GM21528 (cell line): ENCODE measurements at regions not wholly inside any gene's neighbourhood (a gene's known extent, or its start where the extent isn't known, plus 50 kb on each side); places are given as distances from the start of the nearest gene placed in this dataset.
"Not testable (repeated sequence)": the region's sequence is repeated elsewhere in the genome, so short reads cannot be mapped to it uniquely, and the experiment has no call there.

ENCODE experiments used
- ATAC-seq: cut with Tn5 transposase; IDR thresholded peaks from one replicate; pipeline ENCODE4 v1.9.1; 2021; ENCODE audit warnings: mild to moderate bottlenecking, moderate library complexity; ENCODE audit not compliant: unreplicated experiment, low FRiP score

GRCh38 chr9:100639854-100640253, 62.0 kb downstream of the CAVIN4 start:
- ATAC-seq, result no peak

- no peak for ATAC-seq
Measured at GRCh38 chr9:100640447-100641050, 62.7 kb downstream of the CAVIN4 start.

GRCh38 chr9:100641166-100641565, 63.3 kb downstream of the CAVIN4 start:
- ATAC-seq, result no peak

- ATAC-seq, result no peak
Measured at GRCh38 chr9:100652850-100653249, 75.0 kb downstream of the CAVIN4 start.

GRCh38 chr9:100653643-100654334, 75.9 kb downstream of the CAVIN4 start:
- ATAC-seq, result no peak

GRCh38 chr9:100656851-100657250, 79.0 kb downstream of the CAVIN4 start:
- not testable (repeated sequence) for ATAC-seq

GRCh38 chr9:100661668-100662067, 83.8 kb downstream of the CAVIN4 start:
- ATAC-seq, result no peak

- no peak for ATAC-seq
Measured at GRCh38 chr9:100662122-100662521, 84.2 kb downstream of the CAVIN4 start.

- ATAC-seq, result no peak
Measured at GRCh38 chr9:100667448-100667847, 89.6 kb downstream of the CAVIN4 start.

GRCh38 chr9:100668024-100668423, 90.1 kb downstream of the CAVIN4 start:
- no peak for ATAC-seq

GRCh38 chr9:100669968-100670367, 92.1 kb downstream of the CAVIN4 start:
- ATAC-seq, result no peak

- peak; percentile 79 for ATAC-seq
Measured at GRCh38 chr9:100670719-100671118, 92.8 kb downstream of the CAVIN4 start.

GRCh38 chr9:100671898-100672297, 94.0 kb downstream of the CAVIN4 start:
- ATAC-seq, result no peak

- ATAC-seq, result no peak
Measured at GRCh38 chr9:100673249-100673648, 95.4 kb downstream of the CAVIN4 start.

- ATAC-seq, result no peak
Measured at GRCh38 chr9:100674419-100675122, 96.7 kb downstream of the CAVIN4 start.

GRCh38 chr9:100679834-100680233, 102.0 kb downstream of the CAVIN4 start:
- no peak for ATAC-seq

- ATAC-seq, result no peak
Measured at GRCh38 chr9:100686420-100686819, 108.5 kb downstream of the CAVIN4 start.

- peak; percentile 63 for ATAC-seq
Measured at GRCh38 chr9:100689635-100690034, 111.8 kb downstream of the CAVIN4 start.

- no peak for ATAC-seq
Measured at GRCh38 chr9:100690438-100690837, 112.6 kb downstream of the CAVIN4 start.

GRCh38 chr9:100697339-100697738, 119.5 kb downstream of the CAVIN4 start:
- no peak for ATAC-seq

- no peak for ATAC-seq
Measured at GRCh38 chr9:100698945-100699344, 121.1 kb downstream of the CAVIN4 start.

- ATAC-seq, result no peak
Measured at GRCh38 chr9:100699668-100700067, 121.8 kb downstream of the CAVIN4 start.
